ENCODE measurements at regions not wholly inside any gene's neighbourhood (a gene's known extent, or its start where the extent isn't known, plus 50 kb on each side); places are given as distances from the start of the nearest gene placed in this dataset.
A peak's percentile ranks its signal among the peaks of the same experiment; 100 is the strongest.

DNA sequence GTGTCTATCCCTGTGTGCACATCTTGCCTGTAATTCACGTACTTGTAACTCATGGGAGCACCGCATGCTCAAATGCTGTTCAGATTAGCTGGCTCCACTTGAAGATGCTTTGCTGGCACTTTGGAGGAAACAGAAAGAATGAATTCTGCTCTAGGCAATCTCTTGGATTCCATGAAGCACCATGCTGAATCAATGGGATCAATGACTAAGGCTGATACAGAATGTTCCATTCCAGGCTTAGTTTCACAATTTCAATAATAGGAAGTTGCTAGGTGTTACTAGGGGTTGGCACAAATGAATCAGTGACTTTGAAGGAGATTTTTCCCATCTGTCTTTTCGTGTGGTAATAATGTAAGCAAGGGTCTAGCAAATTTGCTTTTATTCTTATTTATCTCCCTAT lies 328.8 kb downstream of the OSR1 start:
- no peak for FAIRE-seq

- FAIRE-seq, result no peak
Measured at GRCh38 chr2:19028587-19029375, 329.6 kb downstream of the OSR1 start.

DNA sequence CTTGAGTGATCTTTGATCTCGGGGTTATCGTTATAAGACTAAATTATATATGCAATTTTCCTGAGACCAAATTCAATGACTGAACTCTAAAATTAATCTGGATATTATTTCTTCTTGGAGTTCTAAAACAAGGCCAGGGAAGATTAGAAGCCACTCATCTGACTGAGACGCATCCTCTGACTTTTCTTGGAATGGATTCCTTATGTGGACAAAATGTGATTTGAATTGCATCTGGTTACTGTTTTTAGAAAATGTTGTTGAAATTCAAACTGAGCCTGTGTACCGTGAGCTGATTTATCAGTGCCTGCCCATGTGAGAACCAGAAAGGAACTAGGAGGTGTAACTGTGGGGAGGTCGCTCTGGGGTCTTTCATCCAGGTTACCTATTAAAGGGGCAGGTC lies 330.8 kb downstream of the OSR1 start:
- FAIRE-seq, result no peak

GRCh38 chr2:19026261-19026660 lies 332.2 kb downstream of the OSR1 start:
- FAIRE-seq, result no peak

DNA sequence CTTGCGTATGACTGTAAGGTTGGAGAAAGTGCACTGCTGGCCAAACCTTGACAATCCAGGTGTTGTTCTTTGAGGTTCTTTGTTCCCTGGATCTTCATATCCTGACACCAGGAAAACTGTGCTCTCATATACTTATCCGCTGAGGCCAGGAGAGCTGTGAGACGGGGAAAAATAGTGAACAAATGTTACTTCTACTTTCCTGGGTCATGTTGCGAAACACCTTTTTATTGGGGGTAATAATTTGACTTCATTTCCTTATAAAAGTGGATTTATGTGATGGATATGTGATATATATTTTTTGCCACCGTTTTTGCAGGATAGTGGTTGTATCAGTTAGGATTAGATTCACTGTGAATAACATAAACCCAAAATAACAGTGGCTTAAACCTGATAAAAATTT lies 336.1 kb downstream of the OSR1 start:
- no peak for FAIRE-seq

DNA sequence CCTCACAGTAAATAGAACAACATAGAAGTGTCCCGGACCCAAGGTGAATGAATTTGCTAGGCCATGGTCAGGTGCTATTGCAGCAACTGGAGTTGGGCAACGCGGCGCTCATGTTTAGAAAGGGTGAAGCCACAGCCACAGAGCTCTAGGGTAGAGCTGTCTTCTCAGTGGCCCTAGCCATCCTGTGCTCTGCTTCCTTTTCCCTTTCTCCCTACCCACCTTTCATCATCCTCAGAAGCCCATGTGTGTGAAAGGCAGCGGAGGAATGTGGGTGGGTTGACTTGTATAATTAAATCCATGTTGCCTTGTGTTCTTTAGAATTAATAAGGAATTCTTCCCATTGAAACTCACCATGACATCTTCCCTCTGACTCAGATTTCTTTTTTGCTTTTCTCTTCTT lies 336.7 kb downstream of the OSR1 start:
- no peak for FAIRE-seq

DNA sequence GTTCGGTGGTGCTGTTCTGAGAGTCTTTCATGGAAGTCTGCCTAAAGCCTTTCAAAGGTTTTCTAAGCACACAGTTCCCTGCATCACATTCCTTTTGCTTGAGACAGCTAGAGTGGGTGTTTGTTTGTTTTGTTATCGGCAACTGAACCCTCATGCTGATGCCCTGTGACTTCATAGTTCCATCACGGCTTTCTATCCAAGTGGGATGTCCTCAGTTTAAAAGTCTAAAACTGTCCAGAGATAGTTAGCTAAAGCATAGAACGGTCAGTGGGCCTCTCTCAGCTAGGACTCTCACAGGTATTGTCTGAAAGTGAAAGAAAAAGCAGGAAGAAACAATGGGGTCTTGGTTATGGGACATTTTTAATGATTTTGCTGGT lies 337.3 kb downstream of the OSR1 start:
- FAIRE-seq, result no peak

GRCh38 chr2:19020144-19021099 lies 338.0 kb downstream of the OSR1 start:
- no peak for FAIRE-seq

DNA sequence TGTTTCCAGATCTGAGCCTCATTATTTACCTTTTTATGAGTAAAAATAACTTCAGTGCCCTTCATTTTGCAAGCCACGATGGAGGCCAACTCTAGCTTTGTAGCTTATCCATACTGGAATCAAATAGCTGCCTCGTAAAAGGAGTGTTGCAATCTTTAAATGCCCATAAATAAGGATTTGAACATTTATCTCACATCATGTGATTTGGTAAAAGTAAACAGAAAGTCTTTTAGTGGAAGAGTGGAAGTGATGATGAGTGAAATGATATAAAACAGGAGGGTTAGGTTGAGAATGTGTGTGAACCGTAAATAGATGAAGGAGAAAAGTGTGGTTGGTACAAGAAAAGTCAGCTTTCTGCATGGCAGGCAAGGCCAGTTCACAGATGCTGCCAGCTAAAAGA lies 348.9 kb downstream of the OSR1 start:
- no peak for FAIRE-seq

DNA sequence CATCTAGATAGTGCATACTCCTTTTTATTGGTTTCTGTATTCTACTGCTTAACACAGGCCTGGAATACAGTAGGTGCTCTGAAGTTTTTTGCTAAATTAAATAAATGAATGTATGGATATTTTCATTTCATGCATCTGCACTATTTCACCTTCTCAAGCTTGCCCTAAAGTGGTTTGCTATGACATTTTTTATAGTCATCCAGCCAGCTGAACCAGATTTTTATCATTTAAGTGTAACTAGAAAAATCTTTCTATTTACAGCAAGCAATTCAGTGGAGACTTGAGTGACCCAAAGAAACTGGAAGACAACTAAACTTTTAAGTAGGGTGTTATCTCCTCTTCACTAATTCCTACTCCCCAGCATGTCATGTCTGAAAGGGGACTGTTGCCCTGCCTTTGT lies 354.9 kb downstream of the OSR1 start:
- peak; percentile 71 for FAIRE-seq

DNA sequence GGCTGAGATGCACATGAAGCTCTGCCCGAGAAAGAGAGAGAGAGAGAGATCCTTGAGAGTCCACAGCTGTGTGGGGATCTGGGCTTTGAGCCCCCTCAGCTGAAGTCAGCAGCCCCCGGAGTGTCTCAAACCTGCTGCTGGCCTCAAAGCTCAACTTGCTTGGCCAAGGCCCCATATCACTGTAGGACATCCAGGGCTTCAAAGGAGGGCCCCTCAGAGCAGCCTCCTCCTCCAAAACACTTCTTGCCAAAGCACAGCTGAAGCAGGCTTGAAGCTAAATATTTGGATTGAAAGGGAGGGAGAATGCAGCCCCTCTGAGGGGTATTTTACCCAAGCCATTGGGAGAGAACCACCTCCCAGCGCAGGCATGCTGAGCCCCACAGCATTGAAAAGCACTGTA lies 357.6 kb downstream of the OSR1 start:
- FAIRE-seq, result no peak

DNA sequence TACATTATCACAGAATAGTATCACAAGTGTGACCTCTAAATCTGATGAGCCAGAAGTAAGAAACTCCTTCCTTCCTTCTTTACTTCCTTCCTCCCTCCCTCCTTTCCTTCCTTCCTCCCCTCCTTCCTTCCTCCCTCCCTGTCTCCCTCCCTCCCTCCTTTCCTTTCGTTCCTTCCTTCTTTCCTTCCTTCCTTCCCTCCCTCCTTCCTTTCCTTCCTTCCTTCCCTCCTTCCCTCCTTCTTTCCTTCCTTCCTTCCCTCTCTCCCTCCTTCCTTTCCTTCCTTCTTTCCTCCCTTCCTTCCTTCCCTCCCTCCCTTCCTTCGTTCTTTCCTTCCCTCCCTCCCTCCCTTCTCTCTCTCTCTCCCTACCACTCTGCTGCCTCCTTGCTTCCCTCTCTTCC lies 359.2 kb downstream of the OSR1 start:
- FAIRE-seq, result no peak

GRCh38 chr2:18998491-18998890 lies 359.9 kb downstream of the OSR1 start:
- FAIRE-seq, result peak; percentile 50

DNA sequence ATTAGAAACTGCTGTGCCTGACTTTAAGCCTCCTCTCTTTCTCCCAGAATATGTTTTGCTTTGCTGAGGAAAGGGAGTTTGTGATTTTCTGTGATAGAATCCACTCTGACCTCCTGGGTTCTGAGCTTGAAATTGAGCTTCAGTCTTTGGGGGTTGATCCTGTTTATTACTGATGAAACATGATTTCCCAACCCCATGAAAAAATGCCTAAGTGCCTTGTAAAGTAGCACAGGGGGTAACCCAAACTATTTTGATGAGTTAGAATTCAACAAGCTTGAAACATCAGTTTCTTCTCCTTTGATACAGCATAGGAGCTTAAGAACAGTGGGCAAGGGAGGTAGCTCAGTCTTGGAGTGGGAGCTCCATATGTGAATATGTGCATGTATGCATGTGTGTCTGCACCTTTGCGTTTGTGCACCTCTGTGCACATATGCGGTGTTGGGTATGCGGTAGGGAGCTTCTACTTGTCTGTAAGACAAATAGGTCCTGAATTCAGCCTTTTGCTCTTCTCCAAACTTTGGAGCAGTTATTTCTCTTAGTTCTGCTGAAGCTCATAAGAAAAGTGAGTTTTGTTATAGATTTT lies 364.6 kb downstream of the OSR1 start:
- FAIRE-seq, result no peak

GRCh38 chr2:18991177-18992168 lies 366.9 kb downstream of the OSR1 start:
- no peak for FAIRE-seq

DNA sequence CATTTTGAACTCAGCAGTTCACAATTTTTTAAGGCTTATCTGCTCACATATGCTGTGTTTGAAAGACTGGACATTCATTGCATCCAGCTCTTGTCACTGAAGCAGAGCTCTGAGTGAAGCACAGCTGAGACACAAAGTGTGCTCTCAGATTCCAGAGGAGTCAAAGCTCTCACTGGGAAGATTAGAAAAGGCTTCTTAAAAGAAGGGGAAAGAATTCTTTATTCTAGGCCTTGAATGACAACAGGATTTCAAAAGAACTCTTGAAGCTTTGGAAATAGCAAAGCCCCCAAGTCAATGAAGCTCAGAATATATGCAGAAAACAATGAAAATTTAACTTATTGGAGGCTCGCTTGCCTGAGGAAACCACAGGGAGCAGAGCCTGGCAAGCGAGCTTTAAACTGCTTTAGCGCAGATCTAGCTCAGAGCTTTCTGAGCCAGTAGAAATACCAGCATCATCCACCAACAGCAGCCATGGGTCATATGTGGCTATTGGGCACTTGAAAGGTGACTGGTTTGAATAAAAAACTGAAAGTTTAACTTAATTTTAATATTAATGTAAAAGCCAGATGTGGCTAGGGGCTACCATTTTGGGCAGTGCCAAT lies 369.7 kb downstream of the OSR1 start:
- no peak for FAIRE-seq

- FAIRE-seq, result peak; percentile 91
Measured at GRCh38 chr2:18987592-18988073, 370.8 kb downstream of the OSR1 start.

DNA sequence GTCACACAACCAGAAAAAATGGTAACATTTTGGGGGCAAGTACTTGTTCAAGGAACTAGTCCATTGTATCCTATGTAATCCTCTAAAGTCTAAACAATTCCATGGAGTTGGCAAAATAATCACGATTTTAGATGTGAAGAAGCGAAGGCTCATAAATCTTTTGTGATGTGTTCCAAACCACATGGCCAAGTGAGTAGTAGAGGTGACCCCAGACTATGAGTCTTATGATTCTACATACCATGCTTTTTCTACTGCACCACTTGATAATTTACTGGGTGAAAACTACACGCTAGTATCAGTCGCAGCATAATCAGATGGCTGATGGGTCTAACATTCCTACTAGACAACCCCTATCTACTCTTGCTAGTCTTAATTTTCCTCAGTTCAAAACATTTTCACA lies 371.4 kb downstream of the OSR1 start:
- FAIRE-seq, result no peak

GRCh38 chr2:18986046-18986445 lies 372.4 kb downstream of the OSR1 start:
- FAIRE-seq, result no peak

- FAIRE-seq, result no peak
Measured at GRCh38 chr2:18980786-18981430, 377.5 kb downstream of the OSR1 start.

- FAIRE-seq, result no peak
Measured at GRCh38 chr2:18980104-18980785, 378.2 kb downstream of the OSR1 start.
